ENCODE measurements at regions not wholly inside any gene's neighbourhood (a gene's known extent, or its start where the extent isn't known, plus 50 kb on each side); places are given as distances from the start of the nearest gene placed in this dataset.

DNA sequence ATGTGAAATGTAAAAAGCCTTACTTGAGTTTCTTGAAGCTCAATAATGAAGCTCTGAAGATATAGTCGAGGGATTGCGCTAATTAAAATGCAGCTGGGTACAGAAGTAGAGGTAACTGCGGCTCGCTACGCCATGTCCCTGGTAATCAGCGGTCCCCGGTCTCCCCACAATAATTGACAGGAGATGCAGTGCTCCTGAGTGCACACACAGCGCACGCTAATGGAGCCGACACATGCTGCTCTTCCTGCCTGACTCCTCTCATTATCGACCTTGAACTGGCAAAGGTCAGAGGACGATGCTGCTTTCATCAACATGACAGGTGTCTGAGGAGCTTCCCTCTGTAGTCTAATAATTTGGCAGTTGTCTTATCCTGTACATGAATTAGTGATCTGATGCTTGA lies 365.9 kb downstream of the RNF144B start:
- no peaks in the 10 kb centered on the region for H3K4me1 ChIP-seq (ENCODE audit: insufficient read depth, poor library complexity, severe bottlenecking)
- H3K4me3 ChIP-seq (ENCODE audit: severe bottlenecking): no peak overlapping the region
- TF ChIP-seq, protein P1, sequence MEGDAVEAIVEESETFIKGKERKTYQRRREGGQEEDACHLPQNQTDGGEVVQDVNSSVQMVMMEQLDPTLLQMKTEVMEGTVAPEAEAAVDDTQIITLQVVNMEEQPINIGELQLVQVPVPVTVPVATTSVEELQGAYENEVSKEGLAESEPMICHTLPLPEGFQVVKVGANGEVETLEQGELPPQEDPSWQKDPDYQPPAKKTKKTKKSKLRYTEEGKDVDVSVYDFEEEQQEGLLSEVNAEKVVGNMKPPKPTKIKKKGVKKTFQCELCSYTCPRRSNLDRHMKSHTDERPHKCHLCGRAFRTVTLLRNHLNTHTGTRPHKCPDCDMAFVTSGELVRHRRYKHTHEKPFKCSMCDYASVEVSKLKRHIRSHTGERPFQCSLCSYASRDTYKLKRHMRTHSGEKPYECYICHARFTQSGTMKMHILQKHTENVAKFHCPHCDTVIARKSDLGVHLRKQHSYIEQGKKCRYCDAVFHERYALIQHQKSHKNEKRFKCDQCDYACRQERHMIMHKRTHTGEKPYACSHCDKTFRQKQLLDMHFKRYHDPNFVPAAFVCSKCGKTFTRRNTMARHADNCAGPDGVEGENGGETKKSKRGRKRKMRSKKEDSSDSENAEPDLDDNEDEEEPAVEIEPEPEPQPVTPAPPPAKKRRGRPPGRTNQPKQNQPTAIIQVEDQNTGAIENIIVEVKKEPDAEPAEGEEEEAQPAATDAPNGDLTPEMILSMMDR (IDR thresholded peaks at IDR 0.05; ENCODE audit: poor library complexity, severe bottlenecking): no peak
- no peak overlapping the region for H3K27ac ChIP-seq (ENCODE audit: poor library complexity, severe bottlenecking)
- H3K36me3 ChIP-seq (ENCODE audit: low read depth): no peaks in the 10 kb centered on the region
- DNase-seq (ENCODE audit: low spot score): no peak
- no peak for ATAC-seq (ENCODE audit: low read depth)
- peaks cover 17% of the 10 kb centered on the region for H3K27me3 ChIP-seq (ENCODE audit: insufficient read depth, poor library complexity, severe bottlenecking)
- H3K9me3 ChIP-seq (ENCODE audit: severe bottlenecking): no peaks in the 10 kb centered on the region

DNA sequence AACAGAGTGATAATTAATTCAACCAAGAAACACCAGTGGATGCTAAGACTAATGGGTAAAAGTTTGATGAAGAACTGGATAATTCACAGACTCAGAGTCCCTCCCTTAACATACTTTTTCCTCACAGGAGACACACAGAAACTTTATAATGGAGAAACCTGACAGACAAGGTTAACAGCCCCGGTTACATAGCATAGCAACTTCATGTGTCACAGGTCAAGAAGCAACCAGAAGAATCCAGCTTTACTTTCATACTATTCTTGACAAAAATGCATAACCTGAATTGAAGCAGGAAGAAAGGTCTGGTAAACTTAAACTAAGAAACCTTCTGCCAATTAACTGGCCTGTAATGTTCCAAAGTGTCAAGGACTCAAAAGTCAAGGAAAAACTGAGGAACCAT lies 375.9 kb downstream of the RNF144B start:
- no peaks in the 10 kb centered on the region for H3K27me3 ChIP-seq (ENCODE audit: insufficient read depth, poor library complexity, severe bottlenecking)
- H3K27ac ChIP-seq (ENCODE audit: poor library complexity, severe bottlenecking): no peak overlapping the region
- TF ChIP-seq, protein P1 (IDR thresholded peaks at IDR 0.05; ENCODE audit: poor library complexity, severe bottlenecking): no peak
- no peak; the same call in 2 of the 3 replicates for ATAC-seq (ENCODE audit: low read depth)
- no peaks in the 10 kb centered on the region for H3K9me3 ChIP-seq (ENCODE audit: severe bottlenecking)
- no peak overlapping the region for H3K4me3 ChIP-seq (ENCODE audit: severe bottlenecking)
- no peak for DNase-seq (ENCODE audit: low spot score)
- H3K36me3 ChIP-seq (ENCODE audit: low read depth): no peaks in the 10 kb centered on the region
- no peaks in the 10 kb centered on the region for H3K4me1 ChIP-seq (ENCODE audit: insufficient read depth, poor library complexity, severe bottlenecking)

DNA sequence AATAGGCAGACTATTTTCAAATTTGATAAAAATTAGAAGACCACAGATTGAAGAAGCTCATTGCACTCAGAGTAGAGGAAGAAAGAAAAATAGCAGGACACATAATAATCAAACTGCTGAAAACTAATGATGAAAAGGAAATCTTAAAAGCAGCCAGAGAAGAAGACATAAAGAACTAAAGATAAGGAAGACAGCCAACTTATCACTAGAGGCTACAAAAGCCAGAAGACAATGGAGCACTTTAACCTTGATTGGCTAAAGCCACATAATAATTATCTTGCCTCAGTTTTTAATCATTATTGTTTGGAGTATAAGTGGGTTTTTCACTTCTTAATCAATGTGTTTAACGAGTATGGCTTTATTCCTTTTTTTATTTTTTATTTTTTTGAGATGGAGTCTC lies 397.6 kb downstream of the RNF144B start:
- Histone ChIP-seq H3K4me1 (ENCODE audit: insufficient read depth, poor library complexity, severe bottlenecking) (no peaks in the 10 kb centered on the region), H3K36me3 (ENCODE audit: low read depth) (no peaks in the 10 kb centered on the region), H3K9me3 (ENCODE audit: severe bottlenecking) (no peaks in the 10 kb centered on the region), H3K27ac (ENCODE audit: poor library complexity, severe bottlenecking) (no peak overlapping the region), H3K27me3 (ENCODE audit: insufficient read depth, poor library complexity, severe bottlenecking) (no peaks in the 10 kb centered on the region), H3K4me3 (ENCODE audit: severe bottlenecking) (no peak overlapping the region)
- no peak for DNase-seq (ENCODE audit: low spot score)
- ATAC-seq (ENCODE audit: low read depth): no peak
- TF ChIP-seq, protein P1 (IDR thresholded peaks at IDR 0.05; ENCODE audit: poor library complexity, severe bottlenecking): no peak

DNA sequence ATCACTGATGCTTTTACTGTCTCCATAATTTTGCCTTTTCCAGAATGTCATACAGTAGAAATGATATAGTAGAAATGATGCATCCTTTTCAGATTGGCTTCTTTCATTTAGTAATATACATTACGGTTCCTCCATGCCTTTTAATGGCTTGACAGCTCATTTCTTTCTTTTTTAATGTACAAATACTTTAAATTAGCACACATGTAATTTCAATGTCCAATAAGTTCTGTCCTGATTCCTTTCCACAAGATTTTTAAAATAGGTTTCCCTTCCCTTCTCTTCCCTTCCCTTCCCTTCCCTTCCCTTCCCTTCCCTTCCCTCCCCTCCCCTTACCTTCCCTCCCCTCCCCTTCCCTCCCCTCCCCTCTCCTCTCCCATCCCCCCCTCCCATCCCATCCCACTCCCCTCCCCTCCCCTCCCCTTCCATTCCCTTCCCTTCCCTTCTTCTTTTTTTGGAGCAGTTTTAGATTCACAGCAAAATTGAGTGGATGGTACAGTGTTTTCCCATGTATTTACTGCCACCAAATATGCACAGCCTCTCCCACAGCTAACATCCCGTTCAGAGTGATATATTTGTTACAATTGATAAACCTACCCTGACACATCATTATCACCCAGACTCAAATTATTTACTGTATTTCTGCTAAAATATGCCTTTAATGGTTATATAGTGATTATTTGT lies 398.8 kb downstream of the RNF144B start:
- Histone ChIP-seq H3K4me1 (ENCODE audit: insufficient read depth, poor library complexity, severe bottlenecking) (no peaks in the 10 kb centered on the region), H3K27ac (ENCODE audit: poor library complexity, severe bottlenecking) (no peak overlapping the region), H3K27me3 (ENCODE audit: insufficient read depth, poor library complexity, severe bottlenecking) (no peaks in the 10 kb centered on the region), H3K9me3 (ENCODE audit: severe bottlenecking) (no peaks in the 10 kb centered on the region), H3K36me3 (ENCODE audit: low read depth) (no peaks in the 10 kb centered on the region), H3K4me3 (ENCODE audit: severe bottlenecking) (no peak overlapping the region)
- TF ChIP-seq, protein P1 (IDR thresholded peaks at IDR 0.05; ENCODE audit: poor library complexity, severe bottlenecking): no peak
- DNase-seq (ENCODE audit: low spot score) (no peak), ATAC-seq (ENCODE audit: low read depth) (no peak)

DNA sequence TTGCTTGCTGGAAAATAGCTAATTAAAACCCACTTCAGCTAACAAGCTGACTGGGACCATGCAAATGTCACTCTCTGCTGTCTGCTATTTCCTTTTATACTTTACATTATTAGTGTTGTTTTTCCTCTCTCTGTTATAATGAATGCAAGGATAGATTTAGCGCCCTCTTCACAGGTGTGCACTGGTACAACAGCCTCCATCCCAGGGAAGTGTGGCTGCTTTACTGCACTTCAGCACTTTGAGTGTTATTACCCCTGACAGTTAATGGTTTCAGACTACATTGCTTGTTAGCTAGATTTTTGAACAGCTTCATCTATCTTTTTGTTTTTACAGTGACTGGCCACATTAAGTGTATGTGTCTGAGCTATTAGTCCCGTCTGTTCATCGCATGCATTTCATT lies 405.7 kb downstream of the RNF144B start:
- DNase-seq (ENCODE audit: low spot score): no peak
- Histone ChIP-seq H3K9me3 (ENCODE audit: severe bottlenecking) (no peaks in the 10 kb centered on the region), H3K36me3 (ENCODE audit: low read depth) (no peaks in the 10 kb centered on the region), H3K4me3 (ENCODE audit: severe bottlenecking) (no peak overlapping the region), H3K27ac (ENCODE audit: poor library complexity, severe bottlenecking) (no peak overlapping the region), H3K4me1 (ENCODE audit: insufficient read depth, poor library complexity, severe bottlenecking) (no peaks in the 10 kb centered on the region), H3K27me3 (ENCODE audit: insufficient read depth, poor library complexity, severe bottlenecking) (no peaks in the 10 kb centered on the region)
- TF ChIP-seq, protein P1 (IDR thresholded peaks at IDR 0.05; ENCODE audit: poor library complexity, severe bottlenecking): no peak
- no peak for ATAC-seq (ENCODE audit: low read depth)

Data from RWPE2 (cell line).